Body of pancreas (tissue), 4 donors: ENCODE measurements at regions not wholly inside any gene's neighbourhood (a gene's known extent, or its start where the extent isn't known, plus 50 kb on each side); places are given as distances from the start of the nearest gene placed in this dataset.

Source experiments
- POLR2A ChIP-seq, 3 donors: fragments of 450-650 bp; IDR thresholded peaks; one replicate each; pipeline ENCODE4 v1.6.1; 2016; ENCODE audit warnings: antibody characterized with exemption in 3 of 3, mild to moderate bottlenecking in 2 of 3
- TF ChIP-seq, protein P1 (sequence below), 7 experiments: fragments of 450-650 bp in 4 of 7; fragments of 200-600 bp in 3 of 7; sonication (generic) in 3 of 7; IDR thresholded peaks; one replicate each; pipeline ENCODE4 v1.5.1; 2016 to 2019; ENCODE audit warnings: antibody characterized with exemption in 7 of 7

DNA sequence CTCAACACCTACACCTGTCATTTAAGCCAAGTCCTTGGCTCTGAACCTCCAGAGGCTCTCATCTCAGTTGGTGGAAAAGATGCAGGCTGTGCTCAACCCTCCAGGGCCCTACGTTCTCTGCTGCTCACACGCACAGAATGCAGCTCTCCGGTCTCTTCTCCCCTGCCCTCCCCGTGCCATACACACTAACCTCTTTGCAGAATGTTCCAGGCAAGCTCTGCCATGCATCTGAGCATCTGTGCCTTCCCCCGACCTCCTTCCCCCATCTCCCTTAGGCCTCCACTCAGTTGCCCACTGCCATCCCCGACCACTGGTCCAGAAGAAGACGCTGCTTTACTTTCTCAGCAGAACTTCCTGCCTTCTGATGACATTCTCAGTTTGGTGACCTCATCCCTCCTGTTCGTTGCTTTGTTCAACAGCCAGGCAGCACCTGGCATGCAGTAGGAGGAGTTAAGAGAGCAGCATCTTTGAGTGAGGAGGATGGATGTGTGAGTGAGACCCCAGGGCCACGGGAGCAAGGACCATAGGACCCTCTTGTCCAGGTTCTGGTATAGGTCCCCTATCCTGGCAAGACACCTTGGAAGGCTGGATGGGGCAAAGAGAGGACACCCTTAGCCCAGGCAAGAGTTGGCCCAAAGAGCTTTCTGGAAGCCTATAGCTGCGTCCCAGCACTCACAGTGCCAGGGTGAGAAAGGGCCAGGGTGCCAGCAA lies 598.0 kb downstream of the BRD1 start:
- no peak for TF ChIP-seq POLR2A (IDR thresholded peaks at IDR 0.05)
- TF ChIP-seq, protein P1, sequence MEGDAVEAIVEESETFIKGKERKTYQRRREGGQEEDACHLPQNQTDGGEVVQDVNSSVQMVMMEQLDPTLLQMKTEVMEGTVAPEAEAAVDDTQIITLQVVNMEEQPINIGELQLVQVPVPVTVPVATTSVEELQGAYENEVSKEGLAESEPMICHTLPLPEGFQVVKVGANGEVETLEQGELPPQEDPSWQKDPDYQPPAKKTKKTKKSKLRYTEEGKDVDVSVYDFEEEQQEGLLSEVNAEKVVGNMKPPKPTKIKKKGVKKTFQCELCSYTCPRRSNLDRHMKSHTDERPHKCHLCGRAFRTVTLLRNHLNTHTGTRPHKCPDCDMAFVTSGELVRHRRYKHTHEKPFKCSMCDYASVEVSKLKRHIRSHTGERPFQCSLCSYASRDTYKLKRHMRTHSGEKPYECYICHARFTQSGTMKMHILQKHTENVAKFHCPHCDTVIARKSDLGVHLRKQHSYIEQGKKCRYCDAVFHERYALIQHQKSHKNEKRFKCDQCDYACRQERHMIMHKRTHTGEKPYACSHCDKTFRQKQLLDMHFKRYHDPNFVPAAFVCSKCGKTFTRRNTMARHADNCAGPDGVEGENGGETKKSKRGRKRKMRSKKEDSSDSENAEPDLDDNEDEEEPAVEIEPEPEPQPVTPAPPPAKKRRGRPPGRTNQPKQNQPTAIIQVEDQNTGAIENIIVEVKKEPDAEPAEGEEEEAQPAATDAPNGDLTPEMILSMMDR (IDR thresholded peaks at IDR 0.05): no peak
